NCI-H345 treated with DMSO at 0.1 percent for 48 hours (cell line): ENCODE measurements at regions not wholly inside any gene's neighbourhood (a gene's known extent, or its start where the extent isn't known, plus 50 kb on each side); places are given as distances from the start of the nearest gene placed in this dataset.
"Not testable (repeated sequence)": the region's sequence is repeated elsewhere in the genome, so short reads cannot be mapped to it uniquely, and the experiment has no call there.

Experiments used
- DNase-seq: peaks from one replicate; lab custom pipeline; 2025; ENCODE audit not compliant: unreplicated experiment; lab: John Stamatoyannopoulos, UW

DNA sequence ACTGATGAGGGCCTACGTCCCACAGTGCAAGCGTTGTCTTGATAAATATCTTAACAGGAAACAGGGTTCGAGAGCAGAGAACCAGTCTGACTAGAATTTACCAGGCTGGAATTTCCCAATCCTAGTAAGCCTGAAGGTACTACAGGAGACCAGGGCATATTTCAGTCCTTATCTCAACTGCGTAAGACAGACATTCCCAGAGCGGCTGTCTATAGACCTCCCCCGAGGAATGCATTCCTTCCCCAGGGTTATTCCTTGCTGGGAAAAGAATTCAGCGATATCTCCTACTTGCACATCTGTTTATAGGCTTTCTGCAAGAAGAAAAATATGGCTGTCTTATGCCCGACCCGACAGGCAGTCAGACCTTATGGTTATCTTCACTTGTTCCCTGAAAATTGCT is 1074.1 kb upstream of the CELF4 start:
- DNase-seq = not testable (repeated sequence)

DNA sequence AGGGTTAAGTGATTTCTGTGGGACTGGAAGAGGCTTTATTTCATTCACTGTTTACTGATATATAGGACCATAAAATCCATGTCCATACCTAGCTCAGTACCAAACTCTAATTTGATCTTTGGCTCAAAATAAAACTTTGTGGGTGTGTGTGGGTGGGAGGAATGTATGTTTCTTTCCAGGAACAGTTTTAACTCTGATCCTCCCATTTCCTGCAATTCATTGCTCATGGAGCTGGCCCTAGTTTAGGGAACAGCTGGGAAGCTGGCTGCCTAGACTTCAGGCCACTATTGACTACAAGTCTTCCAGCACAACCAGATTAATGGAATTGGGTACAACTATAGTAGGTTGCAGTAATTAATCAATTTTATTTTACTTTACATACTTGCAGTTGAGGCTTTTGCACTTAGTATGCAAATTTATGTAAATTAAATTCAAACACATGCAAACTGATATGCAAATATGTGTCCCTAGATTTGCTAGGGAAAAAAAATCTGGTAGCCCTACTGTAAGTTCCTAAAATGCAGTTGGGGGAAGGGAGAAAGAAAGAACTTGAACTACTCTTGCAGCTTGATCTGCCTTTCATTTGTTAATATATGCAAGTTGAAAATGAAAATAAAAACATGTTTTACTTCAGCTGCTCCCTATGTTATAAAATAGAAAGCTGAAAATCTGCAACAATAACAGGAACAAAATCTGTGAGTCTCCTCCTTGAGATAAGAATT is 1070.3 kb upstream of the CELF4 start:
- DNase-seq = no peak

DNA sequence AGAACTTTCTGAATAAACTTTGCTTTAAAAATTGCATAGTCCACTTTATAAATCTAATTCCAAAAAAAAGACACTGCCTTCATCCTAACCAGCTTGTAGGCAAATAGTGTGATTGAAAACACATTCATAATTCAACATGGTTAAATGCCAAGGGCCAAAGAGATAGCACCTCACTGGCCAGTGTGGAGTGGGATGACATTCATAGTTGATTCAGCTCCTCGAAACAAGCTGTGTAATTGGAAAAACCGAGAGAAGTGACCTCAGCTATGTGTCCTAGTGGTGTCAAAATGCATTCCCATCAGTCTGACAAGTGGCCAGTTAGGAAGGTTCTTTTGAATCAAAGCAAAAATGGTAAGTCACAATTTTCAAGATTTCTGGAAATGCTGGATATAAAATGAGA is 1068.5 kb upstream of the CELF4 start:
- DNase-seq = no peak

DNA sequence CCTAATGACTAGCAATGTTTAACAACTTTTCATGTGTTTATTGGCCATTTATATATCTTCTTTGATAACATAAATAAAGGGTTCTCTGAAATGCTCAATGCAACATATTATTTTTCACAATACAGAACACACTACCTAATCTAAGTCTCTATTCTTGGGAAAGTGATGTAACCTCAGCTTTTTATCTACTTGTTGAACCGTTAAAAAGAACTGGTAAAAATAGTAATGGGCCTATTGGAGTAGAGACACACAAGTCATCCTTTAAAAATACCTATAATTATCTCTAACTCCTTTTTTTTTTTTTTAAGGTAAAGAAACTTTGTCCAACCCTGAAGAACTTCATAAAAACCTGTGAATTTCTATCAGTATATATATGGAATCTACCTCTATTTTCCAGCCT is 1067.7 kb upstream of the CELF4 start:
- DNase-seq = no peak

DNA sequence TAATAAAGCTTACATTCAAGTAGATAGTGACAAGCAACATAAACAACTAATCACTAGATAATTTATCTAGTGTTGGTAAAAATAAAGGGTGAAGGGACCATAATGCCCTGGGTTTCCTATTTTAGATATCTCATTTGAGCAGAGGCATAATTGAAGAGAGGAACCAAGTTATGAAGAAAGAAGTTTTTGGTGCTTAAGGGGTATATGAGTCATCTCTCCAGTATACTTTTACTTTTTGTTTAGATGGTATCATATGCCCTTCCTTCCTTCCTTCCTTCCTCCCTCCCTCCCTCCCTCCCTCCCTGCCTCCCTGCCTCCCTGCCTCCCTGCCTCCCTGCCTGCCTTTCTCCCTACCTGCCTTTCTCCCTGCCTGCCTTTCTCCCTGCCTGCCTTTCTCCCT is 1053.5 kb upstream of the CELF4 start:
- no peak for DNase-seq

DNA sequence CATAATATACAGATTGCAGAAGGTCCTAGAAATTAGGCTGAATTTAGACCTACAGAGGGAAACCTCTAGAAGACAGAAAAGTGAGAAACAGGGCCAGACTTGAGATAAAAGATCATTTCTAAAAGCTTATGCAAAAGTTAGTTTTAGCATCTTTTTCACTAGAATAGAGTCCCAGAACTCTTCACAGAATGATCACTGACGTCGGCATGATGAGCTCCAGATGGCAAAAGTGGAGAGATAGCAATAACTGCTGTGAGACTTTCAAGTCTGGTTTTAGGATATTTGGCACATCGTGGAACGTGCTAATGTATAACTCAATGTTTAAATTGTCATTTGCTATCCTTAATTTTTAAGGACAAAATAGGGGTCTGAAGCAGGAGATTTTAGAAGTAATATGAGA is 1050.7 kb upstream of the CELF4 start:
- no peak for DNase-seq

DNA sequence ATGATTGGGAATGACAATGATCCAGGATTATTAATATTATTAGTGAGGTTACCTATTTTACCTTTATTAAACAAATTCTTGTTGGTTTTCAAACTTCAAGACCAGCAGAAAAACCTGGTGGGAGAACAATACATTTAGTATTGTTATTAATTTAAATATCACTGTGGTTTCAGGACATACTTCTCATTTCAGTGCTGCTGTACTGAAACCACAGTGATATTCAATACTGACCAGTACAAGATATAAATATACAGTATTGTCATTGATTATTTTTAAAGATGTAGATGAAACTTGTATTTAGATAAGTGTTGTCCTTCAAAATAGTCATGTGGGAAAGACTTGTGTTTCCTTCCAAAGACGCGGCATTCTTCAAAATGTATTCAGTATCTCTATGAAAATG is 1047.3 kb upstream of the CELF4 start:
- DNase-seq = no peak

DNA sequence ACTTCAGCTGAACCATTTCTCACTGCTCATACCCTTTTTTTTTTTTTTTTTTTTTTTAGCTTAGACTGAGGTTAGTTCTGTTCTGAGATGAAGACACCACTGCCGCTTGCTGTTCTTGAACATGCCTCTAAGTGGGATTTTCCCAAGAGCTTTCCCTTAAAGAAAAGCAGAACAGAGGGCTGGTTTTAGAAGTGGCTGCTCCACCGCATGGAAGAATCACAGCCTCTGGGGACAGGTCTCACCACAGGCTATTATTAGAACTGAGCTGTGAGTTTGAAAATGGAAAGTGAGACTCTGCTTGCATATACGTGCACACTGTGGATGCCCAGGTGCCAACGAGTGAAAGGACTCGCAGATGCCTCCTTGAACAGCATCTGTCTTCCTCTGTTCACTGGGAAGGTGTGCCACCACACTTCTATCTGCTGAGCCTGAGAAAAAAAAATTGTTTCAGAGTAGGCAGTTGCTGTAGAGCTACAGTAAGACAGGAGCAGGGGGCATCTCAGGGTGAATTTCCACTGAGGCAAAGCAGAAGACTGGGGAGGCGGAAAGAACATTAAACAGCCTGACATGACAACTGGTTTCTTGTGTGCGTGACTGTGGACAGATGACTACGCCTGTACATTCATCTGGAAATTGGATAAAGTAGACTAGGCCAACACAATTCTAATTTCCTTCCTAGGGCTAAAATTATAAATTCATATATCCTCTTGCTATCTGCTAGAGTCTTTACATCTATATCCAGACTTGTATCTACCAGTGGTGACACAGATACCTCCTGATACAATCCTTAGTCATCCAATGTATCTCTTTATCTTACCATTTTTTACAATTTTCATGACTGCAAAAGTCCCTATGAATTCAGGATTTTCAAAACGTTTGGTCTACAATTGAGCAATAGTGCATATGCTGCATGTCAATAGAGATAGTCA is 1045.7 kb upstream of the CELF4 start:
- no peak for DNase-seq

DNA sequence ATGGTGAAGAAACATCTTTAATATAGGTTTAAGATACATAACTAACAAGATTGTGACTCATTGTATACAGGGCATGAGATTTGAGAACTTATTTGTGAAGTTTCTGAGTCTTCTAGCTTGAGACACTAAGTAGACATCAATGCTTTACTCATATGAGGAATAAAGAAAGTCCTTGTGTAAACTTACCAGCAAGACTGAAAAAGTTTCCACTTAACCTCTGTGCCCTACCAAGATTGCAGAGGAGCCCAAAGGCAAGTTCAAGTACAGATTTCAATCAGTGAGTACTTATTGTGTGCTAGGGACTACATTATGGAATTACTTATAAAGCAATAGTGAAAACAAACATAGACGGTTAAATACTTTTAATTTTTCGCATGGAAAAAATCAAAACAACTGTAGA is 1041.2 kb upstream of the CELF4 start:
- DNase-seq = no peak

DNA sequence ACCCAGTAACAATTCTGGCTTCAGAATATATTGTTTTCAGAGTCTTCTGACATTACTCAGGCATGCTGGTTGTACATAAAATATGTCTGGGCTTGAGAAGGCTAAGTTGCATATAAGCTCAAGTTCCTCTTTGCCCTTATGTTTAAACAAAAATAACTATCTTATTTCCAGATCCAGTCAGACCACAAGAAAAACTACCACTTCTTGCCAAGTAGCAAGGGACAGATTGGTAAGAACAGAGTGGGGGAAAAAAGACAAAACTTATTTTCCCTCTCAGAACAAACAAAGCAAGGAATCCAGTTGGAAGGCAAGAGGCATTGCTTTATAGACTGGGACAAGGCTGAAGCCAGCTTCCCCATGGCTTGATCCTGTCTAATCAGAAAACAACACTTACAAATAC is 1036.7 kb upstream of the CELF4 start:
- no peak for DNase-seq

DNA sequence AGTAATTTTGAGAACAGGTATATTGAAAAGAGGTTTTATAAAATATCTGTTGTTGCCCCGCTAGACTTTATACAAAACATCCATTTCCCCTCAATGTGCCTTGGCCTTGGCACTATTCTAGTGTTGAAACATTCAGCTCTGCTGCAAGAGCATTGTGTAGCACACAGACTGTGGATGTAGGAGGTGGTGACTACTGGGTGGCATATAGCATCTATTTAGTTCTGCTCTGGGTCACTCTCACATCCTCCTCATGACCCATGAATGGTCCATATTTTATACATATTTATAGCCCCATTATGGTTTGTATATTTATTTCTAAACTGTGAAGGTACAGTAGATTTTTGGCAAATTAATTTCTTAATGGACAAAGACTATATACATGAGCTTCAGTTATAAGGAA is 1022.0 kb upstream of the CELF4 start:
- no peak for DNase-seq

DNA sequence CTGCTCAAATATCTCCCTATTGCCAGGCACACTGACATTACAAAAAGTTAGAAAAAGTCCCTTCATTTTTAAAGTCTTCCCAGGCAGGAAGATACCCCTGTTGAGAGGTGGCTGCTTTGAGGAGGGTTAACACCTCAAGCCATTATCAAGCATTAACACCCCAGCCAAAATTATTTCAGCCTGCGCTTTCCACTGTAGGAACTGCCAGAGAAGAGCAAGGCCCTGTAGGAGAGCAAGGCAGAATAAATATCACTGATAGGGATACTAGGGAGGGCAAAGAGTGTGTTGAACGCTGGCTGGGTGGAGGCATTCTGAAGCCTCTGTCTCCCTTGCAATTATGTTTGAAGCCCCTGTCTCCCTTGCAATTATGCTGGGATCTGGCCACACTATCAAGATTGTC is 1020.7 kb upstream of the CELF4 start:
- DNase-seq = no peak

DNA sequence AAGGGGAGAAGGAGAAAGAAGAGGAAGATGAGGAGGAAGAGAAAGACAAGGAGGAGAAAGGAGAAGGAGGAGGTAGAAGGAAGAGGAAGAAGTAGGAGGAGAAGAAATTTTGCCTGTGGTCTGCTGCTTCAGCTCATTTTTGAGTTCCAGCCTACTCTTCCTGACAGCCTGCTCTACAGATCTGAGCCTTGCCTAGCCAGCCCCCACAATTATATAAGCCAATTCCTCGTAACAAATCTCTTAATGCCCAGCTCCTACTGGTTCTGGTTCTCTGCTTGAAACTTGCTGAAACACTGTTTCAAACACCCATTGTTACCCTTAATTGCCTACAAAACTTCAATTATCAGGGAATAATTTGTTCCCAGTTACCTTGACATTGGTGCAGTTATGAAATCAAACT is 1014.2 kb upstream of the CELF4 start:
- DNase-seq = no peak

DNA sequence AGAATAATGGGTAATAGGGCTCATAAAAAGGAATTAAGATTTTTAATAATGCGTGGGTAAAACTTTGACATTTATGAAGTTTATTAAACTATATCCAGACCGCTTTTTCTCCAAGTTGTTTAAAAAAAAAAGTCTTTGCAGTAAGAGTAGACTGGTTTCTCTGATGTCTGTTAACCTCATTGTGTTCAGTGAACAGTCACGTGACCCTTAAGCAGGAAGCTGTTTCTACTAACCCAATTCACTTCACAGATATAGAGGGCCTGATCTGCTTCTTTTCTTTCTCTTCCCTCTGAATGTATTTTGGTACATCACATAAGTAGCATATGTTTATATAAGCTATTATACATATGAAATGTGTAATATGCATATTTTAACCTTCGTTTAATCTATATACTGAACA is 1011.3 kb upstream of the CELF4 start:
- no peak for DNase-seq

DNA sequence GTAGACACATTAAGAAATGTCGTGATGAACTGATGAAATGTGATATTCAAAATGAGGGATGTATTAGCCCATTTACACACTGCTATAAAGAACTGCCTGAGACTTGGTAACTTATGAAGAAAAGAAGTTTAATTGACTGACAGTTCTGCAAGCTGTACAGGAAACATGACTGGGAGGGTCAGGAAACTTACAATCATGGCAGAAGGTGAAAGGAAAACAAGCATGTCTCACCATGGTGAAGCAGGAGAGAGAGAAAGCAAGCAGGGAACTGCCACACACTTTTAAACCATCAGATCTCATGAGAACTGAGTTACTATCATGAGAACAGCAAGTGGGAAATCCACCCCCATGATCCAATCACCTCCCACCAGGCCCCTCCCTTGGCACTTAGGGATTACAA is 1010.8 kb upstream of the CELF4 start:
- no peak for DNase-seq

DNA sequence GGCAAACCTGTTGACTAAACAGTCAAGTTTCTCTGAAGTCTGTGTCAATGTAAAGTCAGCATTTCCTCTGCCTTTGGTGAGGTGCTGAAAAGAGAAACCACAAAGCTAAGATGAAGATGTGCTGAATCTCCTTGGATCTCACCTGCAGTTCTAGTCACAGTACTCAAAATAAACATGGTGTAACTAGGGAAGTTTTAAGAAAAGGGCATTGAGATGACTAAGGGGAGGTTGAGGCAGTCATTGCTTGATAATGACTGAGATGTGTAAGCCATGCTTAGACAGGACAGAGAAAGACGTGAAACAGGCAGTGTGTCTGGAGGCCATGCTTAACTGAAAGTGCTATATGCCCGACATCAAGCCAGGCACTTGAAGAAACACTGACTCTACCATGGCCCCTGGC is 1010.0 kb upstream of the CELF4 start:
- no peak for DNase-seq

DNA sequence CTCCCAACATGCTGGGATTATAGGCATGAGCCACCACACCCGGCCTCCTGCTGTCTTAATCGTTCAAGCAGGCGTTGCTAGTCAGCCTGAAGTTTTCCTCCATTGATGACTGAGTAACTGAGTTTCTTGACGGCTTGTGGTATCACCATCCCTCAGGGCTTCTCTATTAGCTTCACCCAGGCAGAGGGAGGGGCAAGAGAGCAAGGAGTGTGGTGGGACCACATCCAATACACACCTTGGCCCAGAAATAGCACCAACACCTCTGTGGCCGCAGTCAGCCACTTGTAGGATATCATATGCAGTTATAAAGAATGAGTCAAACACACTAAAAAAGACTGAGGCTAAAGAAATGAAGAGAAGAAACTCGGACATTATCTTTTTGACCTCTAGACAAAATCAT is 1009.4 kb upstream of the CELF4 start:
- DNase-seq = no peak

DNA sequence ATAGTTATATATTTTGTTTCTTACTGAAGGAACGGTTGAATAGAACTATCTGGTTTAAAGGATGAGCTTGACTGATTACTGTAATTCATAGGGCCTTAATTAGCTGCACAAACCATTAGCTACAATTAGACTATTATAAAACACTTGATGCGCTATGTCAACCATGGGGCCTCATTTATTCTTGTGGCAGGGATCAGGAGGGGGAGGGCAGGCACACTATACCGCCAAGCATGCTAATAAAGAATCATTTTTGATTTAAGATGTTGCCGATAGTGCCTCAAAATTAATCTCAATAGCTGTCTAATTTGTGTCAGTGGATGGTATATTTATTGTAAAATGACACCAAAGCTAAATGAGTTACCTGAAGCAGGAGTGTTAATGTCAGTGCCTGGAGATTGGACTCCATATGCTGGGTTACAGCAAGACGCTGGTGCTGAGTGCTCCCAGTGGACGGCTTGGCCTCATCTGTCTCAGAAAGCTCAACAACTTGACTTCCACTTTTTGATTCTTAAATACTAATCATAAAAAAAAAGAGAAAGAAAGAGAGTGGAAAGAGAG is 1007.0 kb upstream of the CELF4 start:
- DNase-seq = no peak

DNA sequence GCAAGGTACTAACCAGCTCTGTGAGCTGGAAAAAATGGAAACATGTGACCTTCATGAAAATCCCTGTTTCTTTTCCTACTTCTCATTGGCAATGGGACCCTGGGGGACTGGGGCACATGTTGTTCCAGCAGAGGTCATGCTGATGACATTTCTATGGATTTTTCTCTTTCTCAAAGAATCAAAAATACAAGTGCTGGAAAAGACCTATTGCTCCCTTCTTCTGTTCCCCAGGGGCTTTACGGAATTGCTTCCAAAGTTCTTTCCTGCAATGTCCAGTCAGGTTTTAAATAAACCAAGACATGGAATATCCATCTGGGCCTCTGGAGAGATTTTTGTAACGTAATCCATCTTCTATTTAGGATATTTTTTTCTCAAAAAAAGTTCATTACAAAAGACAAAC is 1006.1 kb upstream of the CELF4 start:
- DNase-seq = no peak

DNA sequence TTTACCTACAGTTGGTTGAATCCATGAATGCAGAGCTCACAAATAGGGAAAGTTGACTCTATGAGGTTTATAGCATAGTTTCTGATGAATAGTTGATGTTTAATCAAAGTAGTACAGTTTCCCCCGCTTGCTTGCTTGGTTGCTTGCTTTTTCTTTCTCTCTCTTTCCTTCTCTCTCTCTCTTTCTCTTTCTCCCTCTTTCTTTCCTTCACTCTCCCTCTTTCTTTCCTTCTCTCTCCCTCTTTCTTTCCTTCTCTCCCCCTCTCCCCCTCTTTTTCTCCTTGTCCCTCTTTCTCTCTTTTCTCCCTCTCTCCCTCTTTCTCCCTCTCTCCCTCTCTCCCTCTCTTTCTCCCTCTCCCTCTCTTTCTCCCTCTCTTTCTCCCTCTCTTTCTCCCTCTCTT is 999.9 kb upstream of the CELF4 start:
- no peak for DNase-seq

DNA sequence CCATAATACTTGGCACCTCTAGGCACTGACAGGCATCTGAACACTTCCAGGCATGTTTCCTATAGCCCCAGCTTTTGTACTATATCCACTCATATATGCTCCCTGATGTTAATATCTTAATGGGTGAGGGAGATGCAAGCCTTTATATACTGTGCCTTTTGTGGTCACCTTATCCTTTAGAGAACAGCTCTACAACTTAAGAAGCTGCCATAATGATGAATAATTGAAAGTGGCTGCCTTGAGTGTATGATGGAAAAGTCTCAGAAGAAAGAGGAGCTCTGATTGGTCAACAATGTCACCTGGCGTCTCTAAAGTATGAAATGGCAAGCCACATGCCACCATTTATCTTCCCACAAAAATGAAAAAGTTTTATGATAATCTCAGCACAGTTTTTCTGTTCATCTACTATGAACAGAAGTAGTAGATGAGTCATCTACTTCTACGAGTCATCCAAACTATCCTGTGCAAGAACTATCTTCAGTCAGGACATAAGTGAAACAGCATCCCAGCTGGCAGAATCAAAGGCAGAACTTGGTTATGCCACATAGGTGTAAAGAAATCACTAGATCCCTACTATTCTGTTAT is 997.9 kb upstream of the CELF4 start:
- no peak for DNase-seq

DNA sequence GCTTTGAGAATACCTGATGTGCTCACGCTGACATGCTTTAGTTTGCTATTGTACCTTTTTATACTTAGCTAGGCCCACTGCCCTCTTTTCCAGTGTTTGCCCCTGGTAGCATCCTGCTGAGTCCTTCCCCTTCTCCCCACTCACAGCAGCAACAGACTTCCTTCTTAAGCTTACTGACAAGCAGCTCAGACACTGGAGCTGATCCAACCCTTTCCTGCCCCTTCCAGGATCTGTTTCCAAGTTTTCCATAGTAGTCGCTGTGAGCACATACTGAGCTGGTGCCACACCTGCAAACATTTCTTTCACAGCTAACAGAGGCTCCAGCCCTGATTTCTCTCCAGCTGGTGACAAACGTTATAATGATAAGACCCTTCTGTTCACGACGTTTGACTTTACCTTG is 991.4 kb upstream of the CELF4 start:
- DNase-seq = no peak
